Neural progenitor cell (in vitro differentiated cells): ENCODE measurements at regions not wholly inside any gene's neighbourhood (a gene's known extent, or its start where the extent isn't known, plus 50 kb on each side); places are given as distances from the start of the nearest gene placed in this dataset.

Experiments
- CTCF ChIP-seq: fragments of 200-600 bp; sonication (generic); IDR thresholded peaks from 2 replicates; pipeline ENCODE4 v1.5.1; 2017; ENCODE audit warnings: antibody characterized with exemption, mild to moderate bottlenecking
- EZH2phosphoT487 ChIP-seq: fragments of 200-600 bp; sonication (generic); IDR thresholded peaks from 2 replicates; pipeline ENCODE4 v1.6.1; 2017; ENCODE audit warnings: antibody characterized with exemption

- TF ChIP-seq CTCF (no peak), EZH2phosphoT487 (no peak)
Measured at GRCh38 chr2:194077366-194077765, 1579.7 kb upstream of the SLC39A10 start.
